Uterus (tissue), 3 donors: ENCODE measurements at regions not wholly inside any gene's neighbourhood (a gene's known extent, or its start where the extent isn't known, plus 50 kb on each side); places are given as distances from the start of the nearest gene placed in this dataset.

Source experiments
- DNase-seq, 2 donors: peaks; one replicate each; pipeline ENCODE4 v3.0.0-alpha.2; 2019 to 2020
- H3K27ac ChIP-seq, 2 donors: fragments of 200-600 bp; sonication (generic); 1 replicate in 1 of 2; 2 replicates in 1 of 2; pipeline ENCODE4 v1.5.1; 2016 to 2018
- H3K27me3 ChIP-seq, 2 donors: fragments of 200-600 bp; sonication (generic); one replicate each; pipeline ENCODE4 v1.5.1; 2018 to 2019; ENCODE audit warnings: control low read depth in 1 of 2
- H3K36me3 ChIP-seq, 2 donors: fragments of 200-600 bp; sonication (generic); one replicate each; pipeline ENCODE4 v1.5.1; 2019; ENCODE audit warnings: control low read depth in 1 of 2
- H3K4me1 ChIP-seq, 2 donors: fragments of 200-600 bp; sonication (generic); one replicate each; pipeline ENCODE4 v1.5.1; 2018 to 2019; ENCODE audit warnings: control low read depth in 1 of 2
- H3K4me3 ChIP-seq, 2 donors: fragments of 200-600 bp; sonication (generic); 1 replicate in 1 of 2; 2 replicates in 1 of 2; pipeline ENCODE4 v1.5.1; 2018 to 2019; ENCODE audit warnings: mild to moderate bottlenecking in 1 of 2
- H3K9me3 ChIP-seq, 2 donors: fragments of 200-600 bp; sonication (generic); one replicate each; pipeline ENCODE4 v1.5.1; 2019; ENCODE audit warnings: control low read depth in 1 of 2
- CTCF ChIP-seq, 4 experiments: fragments of 200-600 bp in 2 of 4; fragments of 450-650 bp in 2 of 4; sonication (generic) in 2 of 4; IDR thresholded peaks; one replicate each; pipeline ENCODE4 v1.5.1; 2016 to 2019; ENCODE audit warnings: antibody characterized with exemption in 4 of 4, mild to moderate bottlenecking in 2 of 4, moderate library complexity in 1 of 4
- POLR2A ChIP-seq, 2 donors: fragments of 450-650 bp; IDR thresholded peaks; one replicate each; pipeline ENCODE4 v1.6.1; 2016; ENCODE audit warnings: antibody characterized with exemption in 2 of 2, mild to moderate bottlenecking in 1 of 2, moderate library complexity in 1 of 2
- intact Hi-C: fragments of 100-400 bp; cut with DNase I; formaldehyde crosslinking; loops from one replicate; pipeline ENCODE4 v1.15.1; 2023; ENCODE audit warnings: low total_unique reads
- donor health status: DM: yes; HTN: yes; CAD: no.

- DNase-seq = no peak
- intact Hi-C loops = no loop called here
- H3K4me1 ChIP-seq = no peaks in the 10 kb centered on the region
- no peaks in the 10 kb centered on the region for H3K36me3 ChIP-seq
- no peaks in the 10 kb centered on the region for H3K9me3 ChIP-seq
- no peak overlapping the region for H3K27ac ChIP-seq
- TF ChIP-seq CTCF (IDR thresholded peaks at IDR 0.05) = no peak
- TF ChIP-seq POLR2A (IDR thresholded peaks at IDR 0.05) = no peak
- no peaks in the 10 kb centered on the region for H3K27me3 ChIP-seq
- no peak overlapping the region for H3K4me3 ChIP-seq
Observed at GRCh38 chr13:31913459-31913858, 118.1 kb upstream of the FRY start.

- no peak overlapping the region for H3K27ac ChIP-seq
- TF ChIP-seq POLR2A (IDR thresholded peaks at IDR 0.05) (no peak), CTCF (IDR thresholded peaks at IDR 0.05) (no peak)
- intact Hi-C loops = no loop called here
- DNase-seq = no peak
- no peaks in the 10 kb centered on the region for H3K9me3 ChIP-seq
- H3K36me3 ChIP-seq = no peaks in the 10 kb centered on the region
- no peak overlapping the region for H3K4me3 ChIP-seq
- H3K27me3 ChIP-seq = no peaks in the 10 kb centered on the region
- H3K4me1 ChIP-seq = no peaks in the 10 kb centered on the region
Observed at GRCh38 chr13:31914843-31915242, 116.7 kb upstream of the FRY start.

GRCh38 chr13:31918707-31919106 is 112.9 kb upstream of the FRY start:
- no peaks in the 10 kb centered on the region for H3K4me1 ChIP-seq
- TF ChIP-seq POLR2A (IDR thresholded peaks at IDR 0.05) (no peak), CTCF (IDR thresholded peaks at IDR 0.05) (no peak)
- no peaks in the 10 kb centered on the region for H3K36me3 ChIP-seq
- intact Hi-C loops = no loop called here
- no peaks in the 10 kb centered on the region for H3K27me3 ChIP-seq
- H3K9me3 ChIP-seq = no peaks in the 10 kb centered on the region
- no peak for DNase-seq
- H3K27ac ChIP-seq = no peak overlapping the region
- H3K4me3 ChIP-seq = no peak overlapping the region

GRCh38 chr13:31919241-31919640 is 112.3 kb upstream of the FRY start:
- Histone ChIP-seq H3K36me3 (no peaks in the 10 kb centered on the region), H3K27ac (no peak overlapping the region), H3K4me1 (no peaks in the 10 kb centered on the region), H3K4me3 (no peak overlapping the region), H3K27me3 (no peaks in the 10 kb centered on the region), H3K9me3 (no peaks in the 10 kb centered on the region)
- intact Hi-C loops = no loop called here
- TF ChIP-seq CTCF (IDR thresholded peaks at IDR 0.05) = no peak
- DNase-seq = no peak

GRCh38 chr13:31919971-31920726 is 111.4 kb upstream of the FRY start:
- no peak overlapping the region for H3K4me3 ChIP-seq
- H3K4me1 ChIP-seq = no peaks in the 10 kb centered on the region
- DNase-seq = no peak
- intact Hi-C loops = no loop called here
- no peaks in the 10 kb centered on the region for H3K36me3 ChIP-seq
- TF ChIP-seq CTCF (IDR thresholded peaks at IDR 0.05) (no peak), POLR2A (IDR thresholded peaks at IDR 0.05) (no peak)
- no peaks in the 10 kb centered on the region for H3K27me3 ChIP-seq
- no peaks in the 10 kb centered on the region for H3K9me3 ChIP-seq
- no peak overlapping the region for H3K27ac ChIP-seq
